Liver (tissue), 8 donors: ENCODE measurements at regions not wholly inside any gene's neighbourhood (a gene's known extent, or its start where the extent isn't known, plus 50 kb on each side); places are given as distances from the start of the nearest gene placed in this dataset.

Experiments used
- DNase-seq: peaks from one replicate; pipeline ENCODE4 v3.0.0-alpha.2; 2017; ENCODE audit warnings: low spot score
- H3K27ac ChIP-seq, 2 donors: one replicate each; pipeline ENCODE4 v1.7.0; 2013; ENCODE audit warnings: inconsistent platforms in 2 of 2, low read length in 2 of 2, control low read depth in 1 of 2, low read depth in 1 of 2, mild to moderate bottlenecking in 1 of 2
- H3K27me3 ChIP-seq, 4 donors: one replicate each; pipeline versions ENCODE4 v1.6.1 to v1.7.0; 2013; ENCODE audit warnings: low read length in 3 of 4, inconsistent platforms in 1 of 4, mild to moderate bottlenecking in 1 of 4, moderate library complexity in 1 of 4; ENCODE audit not compliant: control insufficient read depth in 4 of 4, insufficient read depth in 4 of 4
- H3K36me3 ChIP-seq, 4 donors: one replicate each; pipeline versions ENCODE4 v1.6.1 to v1.7.0; 2013; ENCODE audit warnings: low read length in 3 of 4, mild to moderate bottlenecking in 3 of 4, low read depth in 1 of 4, moderate library complexity in 1 of 4; ENCODE audit not compliant: control insufficient read depth in 4 of 4, insufficient read depth in 3 of 4
- H3K4me1 ChIP-seq, 4 donors: one replicate each; pipeline versions ENCODE4 v1.6.1 to v1.7.0; 2013; ENCODE audit warnings: low read length in 3 of 4, mild to moderate bottlenecking in 3 of 4, moderate library complexity in 1 of 4; ENCODE audit not compliant: control insufficient read depth in 4 of 4, insufficient read depth in 4 of 4
- H3K4me3 ChIP-seq, 3 donors: one replicate each; pipeline versions ENCODE4 v1.6.1 to v1.7.0; 2013; ENCODE audit warnings: low read length in 3 of 3, control low read depth in 1 of 3, low read depth in 1 of 3, mild to moderate bottlenecking in 1 of 3
- H3K9ac ChIP-seq, 2 donors: one replicate each; pipeline ENCODE4 v1.7.0; 2013; ENCODE audit warnings: low read length in 2 of 2, mild to moderate bottlenecking in 2 of 2, moderate library complexity in 2 of 2, control low read depth in 1 of 2, low read depth in 1 of 2
- H3K9me3 ChIP-seq, 4 donors: one replicate each; pipeline versions ENCODE4 v1.6.1 to v1.7.0; 2013; ENCODE audit warnings: low read length in 3 of 4; ENCODE audit not compliant: control insufficient read depth in 4 of 4
- ATF3 ChIP-seq: IDR thresholded peaks from 2 replicates; pipeline ENCODE4 v1.6.1; 2016; ENCODE audit warnings: antibody characterized with exemption
- CTCF ChIP-seq: fragments of 150-350 bp; IDR thresholded peaks from 2 replicates; pipeline ENCODE4 v1.5.1; 2017; ENCODE audit warnings: improper control_type of control experiment, low read depth, low read length; ENCODE audit not compliant: missing input control
- EGR1 ChIP-seq, 2 donors: IDR thresholded peaks; 2 replicates each; pipeline ENCODE4 v1.6.1; 2016 to 2018; ENCODE audit warnings: antibody characterized with exemption in 2 of 2, low read depth in 2 of 2
- FOXA1 ChIP-seq: IDR thresholded peaks from 2 replicates; pipeline ENCODE4 v1.6.1; 2016; ENCODE audit warnings: antibody characterized with exemption
- FOXA2 ChIP-seq: IDR thresholded peaks from 2 replicates; pipeline ENCODE4 v1.6.1; 2016; ENCODE audit warnings: antibody characterized with exemption
- GABPA ChIP-seq, 2 donors: IDR thresholded peaks in 1 of 2; conservative IDR thresholded peaks in 1 of 2; 2 replicates each; pipeline ENCODE4 v1.6.1; 2016; ENCODE audit warnings: antibody characterized with exemption in 2 of 2, mild to moderate bottlenecking in 1 of 2, moderate library complexity in 1 of 2
- HNF4A ChIP-seq, 2 donors: conservative IDR thresholded peaks; 2 replicates each; pipeline ENCODE4 v1.6.1; 2016; ENCODE audit warnings: antibody characterized with exemption in 2 of 2, mild to moderate bottlenecking in 2 of 2
- HNF4G ChIP-seq: IDR thresholded peaks from 2 replicates; pipeline ENCODE4 v1.6.1; 2016; ENCODE audit warnings: antibody characterized with exemption
- JUND ChIP-seq, 2 donors: IDR thresholded peaks; 2 replicates each; pipeline ENCODE4 v1.6.1; 2016; ENCODE audit warnings: antibody characterized with exemption in 2 of 2
- MAX ChIP-seq: IDR thresholded peaks from 2 replicates; pipeline ENCODE4 v1.6.1; 2016; ENCODE audit warnings: antibody characterized with exemption
- NR2F2 ChIP-seq: IDR thresholded peaks from 2 replicates; pipeline ENCODE4 v1.6.1; 2016; ENCODE audit warnings: antibody characterized with exemption
- RAD21 ChIP-seq, 2 donors: IDR thresholded peaks; 2 replicates each; pipeline ENCODE4 v1.6.1; 2016; ENCODE audit warnings: antibody characterized with exemption in 2 of 2, mild to moderate bottlenecking in 2 of 2
- REST ChIP-seq: IDR thresholded peaks from 2 replicates; pipeline ENCODE4 v1.6.1; 2016; ENCODE audit warnings: antibody characterized with exemption, mild to moderate bottlenecking
- SP1 ChIP-seq: IDR thresholded peaks from 2 replicates; pipeline ENCODE4 v1.6.1; 2018; ENCODE audit warnings: antibody characterized with exemption, mild to moderate bottlenecking
- TAF1 ChIP-seq: conservative IDR thresholded peaks from 2 replicates; pipeline ENCODE4 v1.6.1; 2016; ENCODE audit warnings: antibody characterized with exemption, mild to moderate bottlenecking
- YY1 ChIP-seq: IDR thresholded peaks from 2 replicates; pipeline ENCODE4 v1.6.1; 2016; ENCODE audit warnings: antibody characterized with exemption, mild to moderate bottlenecking
- ZBTB33 ChIP-seq: IDR thresholded peaks from 2 replicates; pipeline ENCODE4 v1.6.1; 2016; ENCODE audit warnings: antibody characterized with exemption
- WGBS: extraction: QIAGEN DNeasy Blood & Tissue Kit; methylation state at CpG from one replicate; pipeline ENCODE4 v1.1.7; 2013; 5-methylcytosine and 5-hydroxymethylcytosine counted together
- donor health status: healthy.
- donor health status: healthy.
- donor health status: healthy.
- donor health status: healthy.
- donor health status: healthy.

- no peak for DNase-seq
- H3K4me3 ChIP-seq, result no peak overlapping the region
- 69% methylated on average over 3 of the region's 3 CpGs for WGBS
- no peak overlapping the region for H3K9ac ChIP-seq
- no peak for TF ChIP-seq MAX
- no peaks in the 10 kb centered on the region for H3K36me3 ChIP-seq
- H3K9me3 ChIP-seq, result no peaks in the 10 kb centered on the region
- no peak overlapping the region for H3K27ac ChIP-seq
- peaks cover 0 to 7% (median 0%) of the 10 kb centered on the region in 4 donors for H3K27me3 ChIP-seq
- no peaks in the 10 kb centered on the region for H3K4me1 ChIP-seq
Measured at GRCh38 chr1:232279909-232280400, 350.0 kb downstream of the SIPA1L2 start.

GRCh38 chr1:232278925-232279324, 351.0 kb downstream of the SIPA1L2 start:
- H3K27ac ChIP-seq, result no peak overlapping the region
- TF ChIP-seq REST (no peak), YY1 (no peak), NR2F2 (no peak), FOXA2 (no peak), ATF3 (no peak), HNF4A (conservative IDR thresholded peaks at IDR 0.05) (no peak), RAD21 (IDR thresholded peaks at IDR 0.05) (no peak), HNF4G (no peak), GABPA (IDR thresholded peaks at IDR 0.05 in 1 of 2, conservative IDR thresholded peaks at IDR 0.05 in 1 of 2) (no peak), CTCF (no peak), EGR1 (IDR thresholded peaks at IDR 0.05; ENCODE audit: low read depth in 2 of 2) (no peak), JUND (IDR thresholded peaks at IDR 0.05) (no peak), TAF1 (no peak), FOXA1 (no peak), SP1 (no peak), MAX (no peak), ZBTB33 (no peak)
- H3K27me3 ChIP-seq, result peaks cover 0 to 7% (median 0%) of the 10 kb centered on the region in 4 donors
- no peaks in the 10 kb centered on the region for H3K4me1 ChIP-seq
- no peak overlapping the region for H3K9ac ChIP-seq
- H3K36me3 ChIP-seq, result no peaks in the 10 kb centered on the region
- DNase-seq, result no peak
- no peak overlapping the region for H3K4me3 ChIP-seq
- 94% methylated on average over 1 of the region's 1 CpG for WGBS
- H3K9me3 ChIP-seq, result no peaks in the 10 kb centered on the region
